H1 (cell line): ENCODE measurements at regions not wholly inside any gene's neighbourhood (a gene's known extent, or its start where the extent isn't known, plus 50 kb on each side); places are given as distances from the start of the nearest gene placed in this dataset.

Experiments
- CTCF ChIA-PET: fragments of 300-600 bp; sonication (Branson Sonifier 250); formaldehyde crosslinking; loops from one replicate; lab custom pipeline; 2021; ENCODE audit not compliant: partially characterized antibody; lab: Charles Lee
- POLR2A ChIA-PET: fragments of 300-600 bp; sonication (Branson Sonifier 250); formaldehyde crosslinking; loops from one replicate; lab custom pipeline; 2021; ENCODE audit warnings: inconsistent platforms; ENCODE audit not compliant: partially characterized antibody; lab: Charles Lee
- DNase-seq, 2 experiments: peaks; one replicate each; pipeline versions ENCODE4 v3.0.0 to v3.0.0-alpha.2; 2010 to 2022; ENCODE audit warnings: low spot score in 2 of 2, low read depth in 1 of 2, mixed read lengths in 1 of 2
- FAIRE-seq: peaks from 2 replicates; lab custom pipeline; 2011; peaks lifted over from hg19 to GRCh38; lab: Jason Lieb, UNC
- H2AFZ ChIP-seq: 2 replicates; pipeline ENCODE4 v1.8.1; 2012; ENCODE audit warnings: low read length, inconsistent platforms
- H2AK5ac ChIP-seq: 2 replicates; pipeline ENCODE4 v1.6.1; 2013; ENCODE audit warnings: low read depth, low read length
- H2BK120ac ChIP-seq: replicated peaks from 2 replicates; pipeline ENCODE3; 2013; ENCODE audit warnings: low read depth, low read length, inconsistent platforms
- H2BK12ac ChIP-seq: 2 replicates; pipeline ENCODE4 v1.6.1; 2013; ENCODE audit warnings: low read depth, low read length
- H2BK15ac ChIP-seq: 2 replicates; pipeline ENCODE4 v1.6.1; 2013; ENCODE audit warnings: low read length
- H2BK20ac ChIP-seq: 2 replicates; pipeline ENCODE4 v1.6.1; 2013; ENCODE audit warnings: low read length
- H2BK5ac ChIP-seq: 2 replicates; pipeline ENCODE4 v1.6.1; 2013; ENCODE audit warnings: low read depth, low read length
- H3K14ac ChIP-seq: 2 replicates; pipeline ENCODE4 v1.6.1; 2013; ENCODE audit warnings: inconsistent platforms; ENCODE audit not compliant: insufficient read length
- H3K18ac ChIP-seq: 2 replicates; pipeline ENCODE4 v1.6.1; 2013; ENCODE audit warnings: low read length; ENCODE audit errors: extremely low read depth
- H3K23ac ChIP-seq: 2 replicates; pipeline ENCODE4 v1.6.1; 2013; ENCODE audit warnings: inconsistent platforms; ENCODE audit not compliant: insufficient read length
- H3K23me2 ChIP-seq: 2 replicates; pipeline ENCODE4 v1.6.1; 2013; ENCODE audit warnings: low read depth, low read length
- H3K27ac ChIP-seq: 2 replicates; pipeline ENCODE4 v1.6.1; 2011; ENCODE audit warnings: low read depth, low read length, inconsistent platforms
- H3K27me3 ChIP-seq, 4 experiments: replicated peaks in 1 of 4; 1 replicate in 1 of 4; 2 replicates in 3 of 4; pipeline versions ENCODE4 v1.6.1 to v1.8.1; 2011 to 2013; ENCODE audit warnings: low read length in 3 of 4, mild to moderate bottlenecking in 3 of 4, inconsistent platforms in 2 of 4, mixed read lengths in 2 of 4, moderate library complexity in 1 of 4; ENCODE audit not compliant: control insufficient read depth in 3 of 4, insufficient read depth in 3 of 4; ENCODE audit errors: extremely low read depth in 1 of 4
- H3K36me3 ChIP-seq, 4 experiments: 2 replicates each; pipeline versions ENCODE4 v1.6.1 to v1.8.1; 2011 to 2013; ENCODE audit warnings: mild to moderate bottlenecking in 4 of 4, low read length in 3 of 4, moderate library complexity in 2 of 4, control low read depth in 1 of 4, inconsistent platforms in 1 of 4; ENCODE audit not compliant: insufficient read depth in 4 of 4, control insufficient read depth in 2 of 4
- H3K4ac ChIP-seq: replicated peaks from 2 replicates; pipeline ENCODE3; 2013; ENCODE audit warnings: low read length, low read depth, mixed read lengths, inconsistent platforms; ENCODE audit not compliant: insufficient read length
- H3K4me1 ChIP-seq, 4 experiments: replicated peaks in 1 of 4; 1 replicate in 1 of 4; 2 replicates in 3 of 4; pipeline versions ENCODE4 v1.6.1 to v1.8.1; 2011 to 2013; ENCODE audit warnings: low read length in 3 of 4, inconsistent platforms in 2 of 4, mixed read lengths in 1 of 4; ENCODE audit not compliant: insufficient read depth in 4 of 4, control insufficient read depth in 3 of 4
- H3K4me2 ChIP-seq, 2 experiments: 2 replicates each; pipeline versions ENCODE4 v1.6.1 to v1.8.1; 2011 to 2013; ENCODE audit warnings: low read depth in 2 of 2, low read length in 2 of 2, control low read depth in 1 of 2, inconsistent platforms in 1 of 2, mild to moderate bottlenecking in 1 of 2; ENCODE audit not compliant: insufficient read depth in 1 of 2
- H3K4me3 ChIP-seq, 4 experiments: fragments of 200-600, 300-600 bp in 1 of 4; sonication (generic), shearing (Covaris generic), sonication (Bioruptor Twin) in 1 of 4; 2 replicates each; pipeline versions ENCODE4 v1.5.1 to v1.8.1; 2011 to 2016; ENCODE audit warnings: low read length in 4 of 4, low read depth in 3 of 4, control low read depth in 2 of 4, inconsistent platforms in 2 of 4, mild to moderate bottlenecking in 2 of 4, mixed read lengths in 1 of 4, moderate library complexity in 1 of 4; ENCODE audit not compliant: insufficient read depth in 2 of 4; ENCODE audit errors: extremely low read depth in 1 of 4
- H3K56ac ChIP-seq: replicated peaks from 2 replicates; pipeline ENCODE3; 2013; ENCODE audit warnings: low read depth, mild to moderate bottlenecking, mixed read lengths, low read length, inconsistent platforms; ENCODE audit not compliant: insufficient read length
- H3K79me1 ChIP-seq: 2 replicates; pipeline ENCODE4 v1.6.1; 2013; ENCODE audit warnings: low read depth, low read length, control low read depth
- H3K79me2 ChIP-seq, 2 experiments: 2 replicates each; pipeline versions ENCODE4 v1.6.1 to v1.8.1; 2012 to 2013; ENCODE audit warnings: low read length in 2 of 2, mild to moderate bottlenecking in 2 of 2, inconsistent platforms in 1 of 2; ENCODE audit not compliant: insufficient read depth in 2 of 2, control insufficient read depth in 1 of 2
- H3K9ac ChIP-seq, 4 experiments: replicated peaks in 1 of 4; 1 replicate in 1 of 4; 2 replicates in 3 of 4; pipeline versions ENCODE4 v1.6.1 to v1.8.1; 2011 to 2013; ENCODE audit warnings: low read depth in 3 of 4, low read length in 3 of 4, control low read depth in 2 of 4, mild to moderate bottlenecking in 2 of 4, moderate library complexity in 2 of 4, inconsistent platforms in 1 of 4; ENCODE audit errors: extremely low read depth in 1 of 4
- H3K9me3 ChIP-seq, 2 experiments: 2 replicates each; pipeline versions ENCODE4 v1.6.1 to v1.8.1; 2012 to 2013; ENCODE audit warnings: mild to moderate bottlenecking in 2 of 2, moderate library complexity in 2 of 2, control low read depth in 1 of 2, inconsistent platforms in 1 of 2, low read depth in 1 of 2, low read length in 1 of 2, mixed read lengths in 1 of 2; ENCODE audit not compliant: insufficient read depth in 2 of 2
- H4K20me1 ChIP-seq, 2 experiments: replicated peaks in 1 of 2; 2 replicates each; pipeline versions ENCODE3 to v1.8.1; 2011 to 2013; ENCODE audit warnings: inconsistent platforms in 2 of 2, low read length in 2 of 2, mild to moderate bottlenecking in 1 of 2; ENCODE audit not compliant: insufficient read depth in 2 of 2, control insufficient read depth in 1 of 2
- H4K5ac ChIP-seq: 2 replicates; pipeline ENCODE4 v1.6.1; 2013; ENCODE audit warnings: low read length, low read depth, mixed read lengths, inconsistent platforms; ENCODE audit not compliant: insufficient read length
- H4K8ac ChIP-seq: 2 replicates; pipeline ENCODE4 v1.8.0; 2013; ENCODE audit warnings: mild to moderate bottlenecking, moderate library complexity, low read length, inconsistent platforms; ENCODE audit not compliant: insufficient read depth; ENCODE audit errors: extremely low read depth
- H4K91ac ChIP-seq: replicated peaks from 2 replicates; pipeline ENCODE3; 2013; ENCODE audit warnings: low read length, mixed read lengths, inconsistent platforms; ENCODE audit not compliant: insufficient read length
- CREB1 ChIP-seq: IDR thresholded peaks from 2 replicates; pipeline ENCODE4 v1.6.1; 2012; ENCODE audit warnings: inconsistent platforms
- MAFK ChIP-seq: IDR thresholded peaks from 2 replicates; pipeline ENCODE4 v1.6.1; 2012; ENCODE audit warnings: low read depth, mild to moderate bottlenecking, improper control_type of control experiment, low read length
- WGBS, 2 experiments: shearing (Covaris generic) in 1 of 2; methylation state at CpG; one replicate each; pipeline versions ENCODE4 v1.1.6 to v1.1.7; 2013 to 2015; ENCODE audit warnings: low lambda C conversion rate in 2 of 2, mixed read lengths in 2 of 2, inconsistent platforms in 1 of 2, low coverage in 1 of 2, missing lambda C conversion rate in 1 of 2; ENCODE audit not compliant: insufficient replicate concordance in 2 of 2, insufficient coverage in 1 of 2, insufficient read length in 1 of 2; ENCODE audit errors: extremely low coverage in 1 of 2, missing lambda C conversion rate in 1 of 2; 5-methylcytosine and 5-hydroxymethylcytosine counted together

- no peak overlapping the region for H4K5ac ChIP-seq
- H3K79me1 ChIP-seq: no peaks in the 10 kb centered on the region
- H3K18ac ChIP-seq: no peak overlapping the region
- no peak overlapping the region for H2BK120ac ChIP-seq
- no peaks in the 10 kb centered on the region for H3K27me3 ChIP-seq
- H4K91ac ChIP-seq: no peak overlapping the region
- H3K27ac ChIP-seq: no peak overlapping the region
- H3K56ac ChIP-seq: no peak overlapping the region
- no peak overlapping the region for H3K14ac ChIP-seq
- no peak overlapping the region for H3K9ac ChIP-seq
- POLR2A ChIA-PET: no interaction called here
- 88% methylated on average over 7 of the region's 7 CpGs; no CpG with 5 or more reads in 1 of the 2 experiments for WGBS, 2 experiments
- no peak overlapping the region for H2AFZ ChIP-seq
- no peak overlapping the region for H2BK15ac ChIP-seq
- CTCF ChIA-PET: no interaction called here
- no peaks in the 10 kb centered on the region for H3K9me3 ChIP-seq
- no peak overlapping the region for H2BK5ac ChIP-seq
- H2BK20ac ChIP-seq: no peak overlapping the region
- DNase-seq (no peak), FAIRE-seq (no peak)
- no peaks in the 10 kb centered on the region for H3K79me2 ChIP-seq
- no peaks in the 10 kb centered on the region for H3K36me3 ChIP-seq
- no peak overlapping the region for H2BK12ac ChIP-seq
- no peaks in the 10 kb centered on the region for H3K23me2 ChIP-seq
- H3K4me2 ChIP-seq: no peak overlapping the region
- TF ChIP-seq MAFK (no peak), CREB1 (no peak)
- no peak overlapping the region for H3K4ac ChIP-seq
- no peaks in the 10 kb centered on the region for H4K20me1 ChIP-seq
- H3K23ac ChIP-seq: no peak overlapping the region
- H4K8ac ChIP-seq: no peak overlapping the region
- H3K4me1 ChIP-seq: 0 out of 7 replicates have a peak, but pooled peaks cover 0 to under 1% (median 0%) of the 10 kb centered on the region in 4 experiments
- H3K4me3 ChIP-seq: no peak overlapping the region
- H2AK5ac ChIP-seq: no peak overlapping the region
Measured at GRCh38 chr6:151167034-151167433, 72.7 kb upstream of the AKAP12 start.
